Retinal pigment epithelial cell (primary cell): ENCODE measurements at regions not wholly inside any gene's neighbourhood (a gene's known extent, or its start where the extent isn't known, plus 50 kb on each side); places are given as distances from the start of the nearest gene placed in this dataset.
"Not testable (repeated sequence)": the region's sequence is repeated elsewhere in the genome, so short reads cannot be mapped to it uniquely, and the experiment has no call there.

Source experiments
- DNase-seq: peaks from one replicate; pipeline ENCODE4 v3.0.0-alpha.2; 2010; ENCODE audit warnings: low read depth
- H3K4me3 ChIP-seq: 2 replicates; pipeline ENCODE4 v1.5.1; 2011; ENCODE audit warnings: mild to moderate bottlenecking, low read length, control low read depth, moderate library complexity
- TF ChIP-seq, protein P1 (sequence below): conservative IDR thresholded peaks from 2 replicates; pipeline ENCODE4 v1.5.1; 2011; ENCODE audit warnings: low read depth, low read length, control low read depth, inconsistent platforms

GRCh38 chr7:3162289-3162688 is 118.6 kb upstream of the CARD11 start:
- no peak for DNase-seq
- TF ChIP-seq, protein P1, sequence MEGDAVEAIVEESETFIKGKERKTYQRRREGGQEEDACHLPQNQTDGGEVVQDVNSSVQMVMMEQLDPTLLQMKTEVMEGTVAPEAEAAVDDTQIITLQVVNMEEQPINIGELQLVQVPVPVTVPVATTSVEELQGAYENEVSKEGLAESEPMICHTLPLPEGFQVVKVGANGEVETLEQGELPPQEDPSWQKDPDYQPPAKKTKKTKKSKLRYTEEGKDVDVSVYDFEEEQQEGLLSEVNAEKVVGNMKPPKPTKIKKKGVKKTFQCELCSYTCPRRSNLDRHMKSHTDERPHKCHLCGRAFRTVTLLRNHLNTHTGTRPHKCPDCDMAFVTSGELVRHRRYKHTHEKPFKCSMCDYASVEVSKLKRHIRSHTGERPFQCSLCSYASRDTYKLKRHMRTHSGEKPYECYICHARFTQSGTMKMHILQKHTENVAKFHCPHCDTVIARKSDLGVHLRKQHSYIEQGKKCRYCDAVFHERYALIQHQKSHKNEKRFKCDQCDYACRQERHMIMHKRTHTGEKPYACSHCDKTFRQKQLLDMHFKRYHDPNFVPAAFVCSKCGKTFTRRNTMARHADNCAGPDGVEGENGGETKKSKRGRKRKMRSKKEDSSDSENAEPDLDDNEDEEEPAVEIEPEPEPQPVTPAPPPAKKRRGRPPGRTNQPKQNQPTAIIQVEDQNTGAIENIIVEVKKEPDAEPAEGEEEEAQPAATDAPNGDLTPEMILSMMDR: peak; percentile 20
- H3K4me3 ChIP-seq: no peak overlapping the region

GRCh38 chr7:3162798-3163197 is 119.1 kb upstream of the CARD11 start:
- not testable (repeated sequence) for H3K4me3 ChIP-seq, DNase-seq

- peak; percentile 36 for DNase-seq
- TF ChIP-seq, protein P1: no peak
Measured at GRCh38 chr7:3164380-3164792, 120.7 kb upstream of the CARD11 start.

DNA sequence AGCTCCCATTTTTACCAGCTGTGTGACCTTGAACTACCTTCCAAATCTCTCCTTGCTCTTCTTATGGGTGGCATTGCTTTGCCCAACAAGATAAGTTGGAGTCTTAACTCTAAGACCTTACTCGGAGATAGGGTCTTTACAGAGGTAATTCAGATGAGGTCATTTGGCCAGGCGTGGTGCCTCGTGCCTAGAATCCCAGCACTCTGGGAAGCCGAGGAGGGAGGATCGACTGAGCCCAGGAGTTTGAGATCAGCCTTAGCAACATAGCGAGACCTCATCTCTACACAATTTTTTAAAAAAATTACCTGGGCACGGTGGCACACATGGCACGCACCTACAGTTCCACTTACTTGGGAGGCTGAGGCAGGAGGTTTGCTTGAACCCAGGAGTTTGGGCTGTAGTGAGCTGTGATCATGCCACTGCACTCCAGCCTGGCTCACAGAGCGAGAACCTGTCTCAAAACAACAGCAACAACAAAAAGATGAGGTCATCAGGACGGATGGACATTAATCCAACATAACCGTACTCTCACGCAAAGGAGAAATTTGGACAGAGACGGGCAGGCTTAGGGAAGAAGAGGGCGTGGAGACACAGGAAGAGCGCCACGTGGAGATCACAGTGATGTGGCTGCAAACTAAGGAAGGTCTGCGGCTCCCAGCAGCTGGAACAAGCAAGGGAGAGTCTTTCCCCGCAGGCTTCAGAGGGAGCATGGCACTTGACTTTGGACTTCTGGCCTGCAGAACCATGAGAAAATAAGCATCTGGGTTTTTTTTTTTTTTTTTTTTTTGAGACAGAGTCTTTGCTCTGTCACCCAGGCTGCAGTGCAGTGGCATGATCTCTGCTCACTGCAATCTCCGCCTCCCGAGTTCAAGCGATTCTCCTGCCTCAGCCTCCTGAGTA is 122.3 kb upstream of the CARD11 start:
- no peak for DNase-seq
- H3K4me3 ChIP-seq: no peak overlapping the region

More at GRCh38 chr7:3164380-3164792, 120.7 kb upstream of the CARD11 start:
- no peak overlapping the region for H3K4me3 ChIP-seq

GRCh38 chr7:3167551-3167950 is 123.9 kb upstream of the CARD11 start:
- DNase-seq: no peak
- TF ChIP-seq, protein P1: no peak
- H3K4me3 ChIP-seq: no peak overlapping the region

More for the DNA sequence above, 122.3 kb upstream of the CARD11 start:
- TF ChIP-seq, protein P1: no peak

- no peak overlapping the region for H3K4me3 ChIP-seq
- no peak for DNase-seq
- TF ChIP-seq, protein P1: no peak
Measured at GRCh38 chr7:3168370-3168769, 124.7 kb upstream of the CARD11 start.

- TF ChIP-seq, protein P1: no peak
- H3K4me3 ChIP-seq: no peak overlapping the region
- DNase-seq: no peak
Measured at GRCh38 chr7:3168869-3169268, 125.2 kb upstream of the CARD11 start.
